Transverse colon (tissue), 4 donors: ENCODE measurements at regions not wholly inside any gene's neighbourhood (a gene's known extent, or its start where the extent isn't known, plus 50 kb on each side); places are given as distances from the start of the nearest gene placed in this dataset.
"Not testable (repeated sequence)": the region's sequence is repeated elsewhere in the genome, so short reads cannot be mapped to it uniquely, and the experiment has no call there.

ENCODE experiments used
- DNase-seq: peaks from one replicate; pipeline ENCODE4 v3.0.0-alpha.2; 2019
- H3K27ac ChIP-seq, 4 donors: fragments of 200-600 bp; sonication (generic); 2 replicates each; pipeline ENCODE4 v1.5.1; 2016 to 2018; ENCODE audit warnings: inconsistent platforms in 4 of 4
- H3K27me3 ChIP-seq: fragments of 200-600 bp; sonication (generic); 2 replicates; pipeline ENCODE4 v1.5.1; 2017; ENCODE audit warnings: inconsistent platforms
- H3K36me3 ChIP-seq, 4 donors: fragments of 200-600 bp; sonication (generic); 2 replicates each; pipeline ENCODE4 v1.5.1; 2017 to 2019; ENCODE audit warnings: inconsistent platforms in 4 of 4
- H3K4me1 ChIP-seq, 4 donors: fragments of 200-600 bp; sonication (generic); 2 replicates each; pipeline ENCODE4 v1.5.1; 2017 to 2020; ENCODE audit warnings: inconsistent platforms in 4 of 4
- H3K4me3 ChIP-seq, 4 donors: fragments of 200-600 bp; sonication (generic); 1 replicate in 1 of 4; 2 replicates in 3 of 4; pipeline versions ENCODE4 v1.5.1 to v1.6.1; 2017 to 2019; ENCODE audit warnings: inconsistent platforms in 4 of 4
- H3K9me3 ChIP-seq, 2 donors: fragments of 200-600 bp; sonication (generic); 2 replicates each; pipeline ENCODE4 v1.5.1; 2017 to 2019; ENCODE audit warnings: inconsistent platforms in 2 of 2
- CTCF ChIP-seq, 5 experiments: fragments of 200-600 bp in 3 of 5; fragments of 450-650 bp in 2 of 5; sonication (generic) in 3 of 5; IDR thresholded peaks; 1 replicate in 2 of 5; 2 replicates in 3 of 5; pipeline ENCODE4 v1.5.1; 2016 to 2017; ENCODE audit warnings: antibody characterized with exemption in 5 of 5, inconsistent platforms in 3 of 5, mild to moderate bottlenecking in 2 of 5, moderate library complexity in 1 of 5
- EP300 ChIP-seq: sonication (generic); formaldehyde crosslinking; IDR thresholded peaks from one replicate; pipeline ENCODE4 v1.6.1; 2017; ENCODE audit warnings: antibody characterized with exemption, low read depth
- POLR2A ChIP-seq: fragments of 450-650 bp; IDR thresholded peaks from one replicate; pipeline ENCODE4 v1.6.1; 2016; ENCODE audit warnings: antibody characterized with exemption, mild to moderate bottlenecking, moderate library complexity
- POLR2AphosphoS5 ChIP-seq, 3 donors: sonication (generic); formaldehyde crosslinking; IDR thresholded peaks; one replicate each; pipeline ENCODE4 v1.6.1; 2016; ENCODE audit warnings: antibody characterized with exemption in 3 of 3
- WGBS, 2 donors: methylation state at CpG; one replicate each; pipeline ENCODE4 v1.1.5; 2018; ENCODE audit warnings: low coverage in 1 of 2; 5-methylcytosine and 5-hydroxymethylcytosine counted together
- in situ Hi-C, 4 donors: fragments of 200-750 bp; cut with MboI; loops; one replicate each; pipeline versions ENCODE4 v1.15.0 to v1.15.1; 2017; ENCODE audit warnings: low sequenced_read_pairs in 3 of 4, low pct_ligation_motif_present in 1 of 4, low pct_unique_long_range_greater_than_20kb in 1 of 4
- intact Hi-C: fragments of 100-400 bp; cut with DNase I; formaldehyde crosslinking; loops from one replicate; pipeline ENCODE4 v1.15.1; 2023; ENCODE audit warnings: low total_unique reads

DNA sequence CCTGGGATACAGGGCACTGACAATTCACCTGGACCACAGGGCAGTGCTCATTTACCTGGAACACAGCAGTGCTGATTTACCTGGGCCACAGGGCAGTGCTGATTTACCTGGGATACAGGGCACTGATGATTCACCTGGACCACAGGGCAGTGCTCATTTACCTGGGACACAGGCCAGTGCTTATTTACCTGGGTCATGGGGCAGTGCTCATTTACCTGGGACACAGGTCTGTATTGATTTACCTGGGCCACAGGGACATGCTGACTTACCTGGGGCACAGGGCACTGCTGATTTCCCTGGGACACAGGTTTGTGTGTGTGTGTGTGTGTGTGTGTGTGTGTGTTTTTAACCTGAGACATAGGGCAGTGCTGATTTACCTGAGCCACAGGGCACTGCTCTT is 261.7 kb downstream of the MATN1 start:
- in situ Hi-C loops = no loop called here
- H3K27ac ChIP-seq = no peak overlapping the region
- no peak for DNase-seq
- no peaks in the 10 kb centered on the region for H3K4me1 ChIP-seq
- intact Hi-C loops = no loop called here
- TF ChIP-seq EP300 = no peak
- TF ChIP-seq POLR2A = no peak
- no peak for TF ChIP-seq CTCF (IDR thresholded peaks at IDR 0.05)
- no peak for TF ChIP-seq POLR2AphosphoS5 (IDR thresholded peaks at IDR 0.05)
- no peaks in the 10 kb centered on the region for H3K9me3 ChIP-seq
- H3K36me3 ChIP-seq = no peaks in the 10 kb centered on the region
- H3K27me3 ChIP-seq = no peaks in the 10 kb centered on the region
- H3K4me3 ChIP-seq = no peak overlapping the region

DNA sequence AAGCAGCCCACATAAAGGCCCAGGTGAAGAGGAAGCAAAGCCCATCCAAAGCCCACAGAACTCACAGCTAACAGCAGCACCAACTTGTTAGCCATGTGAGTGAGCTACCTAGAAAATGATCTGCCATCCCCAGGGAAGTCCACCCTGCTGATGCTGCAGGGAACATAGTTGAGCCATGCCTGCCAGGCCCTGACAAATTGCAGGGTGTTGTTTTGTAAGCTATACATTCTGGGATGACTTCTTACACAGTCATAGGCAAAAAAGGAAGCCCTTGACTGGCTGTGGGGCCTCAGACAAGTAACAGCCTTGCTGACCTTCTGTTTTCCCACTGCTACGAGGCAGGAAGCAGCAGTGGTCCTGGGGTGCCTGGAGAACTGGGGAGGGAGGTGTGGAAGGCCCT is 262.7 kb downstream of the MATN1 start:
- Histone ChIP-seq H3K27ac (no peak overlapping the region), H3K4me1 (no peaks in the 10 kb centered on the region), H3K9me3 (no peaks in the 10 kb centered on the region), H3K4me3 (no peak overlapping the region), H3K36me3 (no peaks in the 10 kb centered on the region), H3K27me3 (no peaks in the 10 kb centered on the region)
- DNase-seq = no peak
- intact Hi-C loops (no loop called here), in situ Hi-C loops (no loop called here)
- 20 to 29% methylated on average over 1 of the region's 1 CpG for WGBS, 2 donors
- no peak for TF ChIP-seq POLR2A
- no peak for TF ChIP-seq EP300
- TF ChIP-seq CTCF (IDR thresholded peaks at IDR 0.05) = no peak
- TF ChIP-seq POLR2AphosphoS5 (IDR thresholded peaks at IDR 0.05) = no peak

DNA sequence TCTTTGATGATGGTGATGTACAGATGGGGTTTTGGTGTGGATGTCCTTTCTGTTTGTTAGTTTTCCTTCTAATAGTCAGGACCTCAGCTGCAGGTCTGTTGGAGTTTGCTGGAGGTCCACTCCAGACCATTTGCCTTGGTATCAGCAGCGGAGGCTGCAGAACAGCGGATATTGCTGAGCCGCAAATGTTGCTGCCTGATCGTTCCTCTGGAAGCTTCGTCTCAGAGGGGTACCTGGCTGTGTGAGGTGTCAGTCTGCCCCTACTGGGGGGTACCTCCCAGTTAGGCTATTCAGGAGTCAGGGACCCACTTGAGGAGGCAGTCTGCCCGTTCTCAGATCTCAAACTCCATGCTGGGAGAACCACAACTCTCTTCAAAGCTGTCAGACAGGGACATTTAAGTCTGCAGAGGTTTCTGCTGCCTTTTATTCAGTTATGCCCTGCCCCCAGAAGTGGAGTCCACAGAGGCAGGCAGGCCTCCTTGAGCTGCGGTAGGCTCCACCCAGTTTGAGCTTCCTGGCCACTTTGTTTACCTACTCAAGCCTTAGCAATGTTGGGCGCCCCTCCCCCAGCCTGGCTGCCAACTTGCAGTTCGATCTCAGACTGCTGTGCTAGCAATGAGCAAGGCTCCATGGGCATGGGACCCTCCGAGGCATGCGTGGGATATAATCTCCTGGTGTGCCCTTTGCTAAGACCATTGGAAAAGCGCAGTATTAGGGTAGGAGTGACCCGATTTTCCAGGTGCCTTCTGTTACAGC is 264.5 kb downstream of the MATN1 start:
- H3K36me3 ChIP-seq, intact Hi-C loops, H3K9me3 ChIP-seq, H3K4me1 ChIP-seq, in situ Hi-C loops, H3K4me3 ChIP-seq, H3K27me3 ChIP-seq, H3K27ac ChIP-seq, DNase-seq: not testable (repeated sequence)
- WGBS, 2 donors = 73% methylated on average over 13 of the region's 13 CpGs; no CpG with 5 or more reads in 1 of the 2 donors

GRCh38 chr1:30452925-30453324 is 270.5 kb downstream of the MATN1 start:
- Histone ChIP-seq H3K36me3 (no peaks in the 10 kb centered on the region), H3K4me3 (no peak overlapping the region), H3K9me3 (no peaks in the 10 kb centered on the region), H3K4me1 (no peaks in the 10 kb centered on the region), H3K27me3 (no peaks in the 10 kb centered on the region), H3K27ac (no peak overlapping the region)
- in situ Hi-C loops (no loop called here), intact Hi-C loops (no loop called here)
- 100% methylated on average over 1 to 2 of the region's 2 CpGs for WGBS, 2 donors
- no peak for DNase-seq
- TF ChIP-seq POLR2AphosphoS5 (IDR thresholded peaks at IDR 0.05) (no peak), CTCF (IDR thresholded peaks at IDR 0.05) (no peak), EP300 (no peak), POLR2A (no peak)

- in situ Hi-C loops (no loop called here), intact Hi-C loops (no loop called here)
- TF ChIP-seq EP300 = no peak
- TF ChIP-seq POLR2A = no peak
- no peak for TF ChIP-seq CTCF (IDR thresholded peaks at IDR 0.05)
- TF ChIP-seq POLR2AphosphoS5 (IDR thresholded peaks at IDR 0.05) = no peak
- WGBS, 2 donors = 50 to 60% methylated on average over 2 of the region's 2 CpGs
- Histone ChIP-seq H3K4me1 (no peaks in the 10 kb centered on the region), H3K4me3 (no peak overlapping the region), H3K27ac (no peak overlapping the region), H3K27me3 (no peaks in the 10 kb centered on the region), H3K36me3 (no peaks in the 10 kb centered on the region), H3K9me3 (no peaks in the 10 kb centered on the region)
- DNase-seq = no peak
Measured at GRCh38 chr1:30452170-30452569, 271.2 kb downstream of the MATN1 start.
